ENCODE measurements at regions not wholly inside any gene's neighbourhood (a gene's known extent, or its start where the extent isn't known, plus 50 kb on each side); places are given as distances from the start of the nearest gene placed in this dataset.

DNA sequence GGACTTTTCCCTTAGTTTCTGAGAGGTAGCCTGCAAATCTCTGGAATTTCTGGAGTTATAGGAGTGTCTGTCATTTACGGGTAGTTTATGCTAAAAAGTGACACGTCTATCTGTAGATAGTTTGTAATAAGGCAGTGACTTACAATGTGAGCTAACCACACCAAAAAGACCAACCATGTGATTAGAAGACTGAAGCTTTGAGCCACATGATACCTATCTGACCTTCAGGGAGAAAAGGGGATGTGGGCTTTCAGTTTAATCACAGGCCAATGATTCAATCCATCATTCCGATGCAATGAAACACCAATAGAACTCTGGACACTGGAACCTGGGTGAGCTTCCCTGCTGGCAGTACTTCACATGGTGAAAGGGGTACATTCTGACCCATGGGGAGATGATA is 254.6 kb upstream of the GK2 start:
- in situ Hi-C loops (cut with MboI): no loop called here

More for the DNA sequence above, 254.6 kb upstream of the GK2 start:
- SMC1A ChIA-PET (ENCODE audit: uncharacterized antibody, unreplicated experiment): no interaction called here
- no peaks in the 10 kb centered on the region for H3K36me3 ChIP-seq (ENCODE audit: control insufficient read depth in 2 of 2, insufficient read depth in 2 of 2, low read length in 1 of 2)
- WGBS (ENCODE audit: insufficient coverage, insufficient replicate concordance, low lambda C conversion rate, missing lambda C conversion rate): 59% methylated on average over 3 of the region's 3 CpGs
- no peak overlapping the region for H3K27ac ChIP-seq (ENCODE audit: control insufficient read depth, insufficient read depth)
- H3K27me3 ChIP-seq (replicated peaks in 1 of 2; ENCODE audit: control insufficient read depth in 2 of 2, insufficient read depth in 2 of 2, low read length in 1 of 2): no peaks in the 10 kb centered on the region
- H3K9me3 ChIP-seq (replicated peaks; ENCODE audit: control insufficient read depth, insufficient read depth, low read length): no peaks in the 10 kb centered on the region
- RAD21 ChIA-PET (ENCODE audit: unreplicated experiment): no interaction called here
- no peak overlapping the region for H3K4me3 ChIP-seq
- FAIRE-seq (no peak), ATAC-seq (no peak), DNase-seq (ENCODE audit: low read depth, low spot score) (no peak)
- POLR2A ChIA-PET: no interaction called here
- TF ChIP-seq STAT1 (conservative IDR thresholded peaks at IDR 0.05) (no peak), IRF4 (IDR thresholded peaks at IDR 0.05; ENCODE audit: low read depth, low read length) (no peak), JUND (IDR thresholded peaks at IDR 0.05; ENCODE audit: low read depth, low read length) (no peak), IKZF1 (conservative IDR thresholded peaks at IDR 0.05) (no peak), CREB1 (IDR thresholded peaks at IDR 0.05; ENCODE audit: low read depth) (no peak), ZNF622 (IDR thresholded peaks at IDR 0.05) (no peak), RELA (IDR thresholded peaks at IDR 0.05; ENCODE audit: borderline replicate concordance, partially characterized antibody) (no peak), ESRRA (IDR thresholded peaks at IDR 0.05; ENCODE audit: low read length) (no peak), RAD21 (IDR thresholded peaks at IDR 0.05; ENCODE audit: insufficient read depth, low read depth, low read length) (no peak), SUPT20H (IDR thresholded peaks at IDR 0.05; ENCODE audit: borderline replicate concordance, control insufficient read depth, low read depth, low read length) (no peak), DPF2 (IDR thresholded peaks at IDR 0.05) (no peak), FOXK2 (IDR thresholded peaks at IDR 0.05) (no peak)
- TF ChIP-seq, protein P1, sequence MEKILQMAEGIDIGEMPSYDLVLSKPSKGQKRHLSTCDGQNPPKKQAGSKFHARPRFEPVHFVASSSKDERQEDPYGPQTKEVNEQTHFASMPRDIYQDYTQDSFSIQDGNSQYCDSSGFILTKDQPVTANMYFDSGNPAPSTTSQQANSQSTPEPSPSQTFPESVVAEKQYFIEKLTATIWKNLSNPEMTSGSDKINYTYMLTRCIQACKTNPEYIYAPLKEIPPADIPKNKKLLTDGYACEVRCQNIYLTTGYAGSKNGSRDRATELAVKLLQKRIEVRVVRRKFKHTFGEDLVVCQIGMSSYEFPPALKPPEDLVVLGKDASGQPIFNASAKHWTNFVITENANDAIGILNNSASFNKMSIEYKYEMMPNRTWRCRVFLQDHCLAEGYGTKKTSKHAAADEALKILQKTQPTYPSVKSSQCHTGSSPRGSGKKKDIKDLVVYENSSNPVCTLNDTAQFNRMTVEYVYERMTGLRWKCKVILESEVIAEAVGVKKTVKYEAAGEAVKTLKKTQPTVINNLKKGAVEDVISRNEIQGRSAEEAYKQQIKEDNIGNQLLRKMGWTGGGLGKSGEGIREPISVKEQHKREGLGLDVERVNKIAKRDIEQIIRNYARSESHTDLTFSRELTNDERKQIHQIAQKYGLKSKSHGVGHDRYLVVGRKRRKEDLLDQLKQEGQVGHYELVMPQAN (conservative IDR thresholded peaks at IDR 0.05): no peak
- TF ChIP-seq, protein P2, sequence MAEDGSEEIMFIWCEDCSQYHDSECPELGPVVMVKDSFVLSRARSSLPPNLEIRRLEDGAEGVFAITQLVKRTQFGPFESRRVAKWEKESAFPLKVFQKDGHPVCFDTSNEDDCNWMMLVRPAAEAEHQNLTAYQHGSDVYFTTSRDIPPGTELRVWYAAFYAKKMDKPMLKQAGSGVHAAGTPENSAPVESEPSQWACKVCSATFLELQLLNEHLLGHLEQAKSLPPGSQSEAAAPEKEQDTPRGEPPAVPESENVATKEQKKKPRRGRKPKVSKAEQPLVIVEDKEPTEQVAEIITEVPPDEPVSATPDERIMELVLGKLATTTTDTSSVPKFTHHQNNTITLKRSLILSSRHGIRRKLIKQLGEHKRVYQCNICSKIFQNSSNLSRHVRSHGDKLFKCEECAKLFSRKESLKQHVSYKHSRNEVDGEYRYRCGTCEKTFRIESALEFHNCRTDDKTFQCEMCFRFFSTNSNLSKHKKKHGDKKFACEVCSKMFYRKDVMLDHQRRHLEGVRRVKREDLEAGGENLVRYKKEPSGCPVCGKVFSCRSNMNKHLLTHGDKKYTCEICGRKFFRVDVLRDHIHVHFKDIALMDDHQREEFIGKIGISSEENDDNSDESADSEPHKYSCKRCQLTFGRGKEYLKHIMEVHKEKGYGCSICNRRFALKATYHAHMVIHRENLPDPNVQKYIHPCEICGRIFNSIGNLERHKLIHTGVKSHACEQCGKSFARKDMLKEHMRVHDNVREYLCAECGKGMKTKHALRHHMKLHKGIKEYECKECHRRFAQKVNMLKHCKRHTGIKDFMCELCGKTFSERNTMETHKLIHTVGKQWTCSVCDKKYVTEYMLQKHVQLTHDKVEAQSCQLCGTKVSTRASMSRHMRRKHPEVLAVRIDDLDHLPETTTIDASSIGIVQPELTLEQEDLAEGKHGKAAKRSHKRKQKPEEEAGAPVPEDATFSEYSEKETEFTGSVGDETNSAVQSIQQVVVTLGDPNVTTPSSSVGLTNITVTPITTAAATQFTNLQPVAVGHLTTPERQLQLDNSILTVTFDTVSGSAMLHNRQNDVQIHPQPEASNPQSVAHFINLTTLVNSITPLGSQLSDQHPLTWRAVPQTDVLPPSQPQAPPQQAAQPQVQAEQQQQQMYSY (CRISPR knock-in tag; IDR thresholded peaks at IDR 0.05): no peak
- H3K4me1 ChIP-seq (ENCODE audit: control insufficient read depth, insufficient read depth, low read length): no peaks in the 10 kb centered on the region
- CTCF ChIA-PET: no interaction called here
- no peak overlapping the region for H2AFZ ChIP-seq (ENCODE audit: control insufficient read depth, low read depth, low read length)
- no peaks in the 10 kb centered on the region for H3K79me2 ChIP-seq (ENCODE audit: control insufficient read depth, insufficient read depth, low read length)
- H4K20me1 ChIP-seq (ENCODE audit: control insufficient read depth, insufficient read depth): no peaks in the 10 kb centered on the region
- intact Hi-C loops (cut with micrococcal nuclease; ENCODE audit: unreplicated experiment): no loop called here
- H3K9ac ChIP-seq (ENCODE audit: control insufficient read depth, insufficient read depth, low read length): no peak overlapping the region
- no peak overlapping the region for H3K4me2 ChIP-seq (ENCODE audit: control insufficient read depth, insufficient read depth)
- BruUV-seq (replicated peaks): no TSS peak
